HEK293 (cell line): ENCODE measurements at regions not wholly inside any gene's neighbourhood (a gene's known extent, or its start where the extent isn't known, plus 50 kb on each side); places are given as distances from the start of the nearest gene placed in this dataset.

Experiments used
- CTCF ChIA-PET: fragments of 350-600 bp; formaldehyde crosslinking; extraction: SDS; loops from one replicate; lab custom pipeline; 2021; ENCODE audit warnings: antibody characterized with exemption; lab: Yijun Ruan, JAX
- POLR2A ChIA-PET: fragments of 300-600 bp; formaldehyde crosslinking; extraction: SDS; loops from one replicate; lab custom pipeline; 2020; ENCODE audit warnings: antibody characterized with exemption, inconsistent platforms; lab: Yijun Ruan, JAX
- H3K27ac ChIP-seq: fragments of 200-500 bp; sonication (Bioruptor generic); 2 replicates; pipeline ENCODE4 v1.5.1; 2014; ENCODE audit warnings: low read depth, low read length, control low read depth, inconsistent platforms; ENCODE audit errors: extremely low read depth
- H3K36me3 ChIP-seq, 2 experiments: fragments of 200-500 bp in 1 of 2; sonication (Bioruptor generic) in 1 of 2; 1 replicate in 1 of 2; 2 replicates in 1 of 2; pipeline ENCODE4 v1.5.1; 2014 to 2017; ENCODE audit warnings: inconsistent platforms in 2 of 2, low read length in 2 of 2; ENCODE audit not compliant: control insufficient read depth in 2 of 2, insufficient read depth in 1 of 2
- H3K4me1 ChIP-seq: fragments of 200-500 bp; sonication (Bioruptor generic); 2 replicates; pipeline ENCODE4 v1.5.1; 2014; ENCODE audit warnings: mild to moderate bottlenecking, low read length, inconsistent platforms; ENCODE audit not compliant: control insufficient read depth, insufficient read depth
- H3K4me3 ChIP-seq: 2 replicates; pipeline ENCODE4 v1.5.1; 2011; ENCODE audit warnings: low read depth, mild to moderate bottlenecking, control low read depth, low read length, moderate library complexity
- H3K9me3 ChIP-seq: fragments of 200-500 bp; sonication (Bioruptor generic); 2 replicates; pipeline ENCODE4 v1.5.1; 2014; ENCODE audit warnings: low read depth, low read length, inconsistent platforms; ENCODE audit not compliant: control insufficient read depth, insufficient read depth
- FEZF1 ChIP-seq: fragments of 450-650 bp; formaldehyde crosslinking; IDR thresholded peaks from 2 replicates; pipeline ENCODE4 v1.5.1; 2016; ENCODE audit warnings: missing biosample characterization, missing genetic modification characterization
- MZF1 ChIP-seq: fragments of 450-650 bp; formaldehyde crosslinking; IDR thresholded peaks from 2 replicates; pipeline ENCODE4 v1.5.1; 2017; ENCODE audit warnings: missing biosample characterization, missing genetic modification characterization, borderline replicate concordance
- ZNF157 ChIP-seq: fragments of 450-650 bp; formaldehyde crosslinking; IDR thresholded peaks from 2 replicates; pipeline ENCODE4 v1.5.1; 2016; ENCODE audit warnings: missing biosample characterization, missing genetic modification characterization
- ZNF16 ChIP-seq: fragments of 450-650 bp; formaldehyde crosslinking; IDR thresholded peaks from 2 replicates; pipeline ENCODE4 v1.5.1; 2016; ENCODE audit warnings: low read depth, missing biosample characterization, missing genetic modification characterization
- ZNF19 ChIP-seq: fragments of 450-650 bp; formaldehyde crosslinking; IDR thresholded peaks from 2 replicates; pipeline ENCODE4; 2016; ENCODE audit warnings: missing biosample characterization, missing genetic modification characterization, low read depth
- ZNF221 ChIP-seq: fragments of 450-650 bp; formaldehyde crosslinking; IDR thresholded peaks from 2 replicates; pipeline ENCODE4 v1.5.1; 2017; ENCODE audit warnings: missing biosample characterization, missing genetic modification characterization, borderline replicate concordance
- ZNF23 ChIP-seq: fragments of 450-650 bp; formaldehyde crosslinking; IDR thresholded peaks from 2 replicates; pipeline ENCODE4 v1.5.1; 2016; ENCODE audit warnings: missing biosample characterization, missing genetic modification characterization, borderline replicate concordance
- ZNF335 ChIP-seq: fragments of 450-650 bp; formaldehyde crosslinking; conservative IDR thresholded peaks from 2 replicates; pipeline ENCODE4 v1.5.1; 2016; ENCODE audit warnings: missing biosample characterization, missing genetic modification characterization
- ZNF366 ChIP-seq: fragments of 450-650 bp; formaldehyde crosslinking; conservative IDR thresholded peaks from 2 replicates; pipeline ENCODE4 v1.5.1; 2016; ENCODE audit warnings: missing biosample characterization, missing genetic modification characterization
- ZNF423 ChIP-seq: fragments of 450-650 bp; formaldehyde crosslinking; IDR thresholded peaks from 2 replicates; pipeline ENCODE4 v1.5.1; 2016; ENCODE audit warnings: missing biosample characterization, missing genetic modification characterization
- ZNF426 ChIP-seq: fragments of 450-650 bp; formaldehyde crosslinking; IDR thresholded peaks from 2 replicates; pipeline ENCODE4 v1.5.1; 2017; ENCODE audit warnings: missing biosample characterization, missing genetic modification characterization, mild to moderate bottlenecking, inconsistent platforms, moderate library complexity
- ZNF585B ChIP-seq: fragments of 450-650 bp; formaldehyde crosslinking; IDR thresholded peaks from 2 replicates; pipeline ENCODE4 v1.5.1; 2016; ENCODE audit warnings: missing biosample characterization, missing genetic modification characterization
- ZNF596 ChIP-seq: fragments of 450-650 bp; IDR thresholded peaks from 2 replicates; pipeline ENCODE4 v1.5.0; 2018; ENCODE audit warnings: missing biosample characterization, mild to moderate bottlenecking, missing genetic modification characterization, moderate library complexity
- ZNF660 ChIP-seq: fragments of 450-650 bp; IDR thresholded peaks from 2 replicates; pipeline ENCODE4 v1.5.1; 2018; ENCODE audit warnings: missing biosample characterization, mild to moderate bottlenecking, missing genetic modification characterization
- ZNF677 ChIP-seq: fragments of 450-650 bp; IDR thresholded peaks from 2 replicates; pipeline ENCODE4 v1.5.0; 2018; ENCODE audit warnings: missing biosample characterization, mild to moderate bottlenecking, missing genetic modification characterization, moderate library complexity
- ZNF76 ChIP-seq: fragments of 450-650 bp; formaldehyde crosslinking; IDR thresholded peaks from 2 replicates; pipeline ENCODE4; 2016; ENCODE audit warnings: low read depth, missing biosample characterization, missing genetic modification characterization, borderline replicate concordance
- TF ChIP-seq, protein P1 (sequence below): fragments of 450-650 bp; formaldehyde crosslinking; IDR thresholded peaks from 2 replicates; pipeline ENCODE4 v1.5.1; 2017; ENCODE audit warnings: missing biosample characterization, missing genetic modification characterization
- TF ChIP-seq, protein P2 (sequence below): fragments of 450-650 bp; formaldehyde crosslinking; conservative IDR thresholded peaks from 2 replicates; pipeline ENCODE4 v1.5.1; 2016; ENCODE audit warnings: low read depth, missing biosample characterization, missing genetic modification characterization
- TF ChIP-seq, protein P3 (sequence below): fragments of 450-650 bp; formaldehyde crosslinking; IDR thresholded peaks from 2 replicates; pipeline ENCODE4 v1.5.1; 2016; ENCODE audit warnings: missing biosample characterization, missing genetic modification characterization
- TF ChIP-seq, protein P4 (sequence below): fragments of 450-650 bp; formaldehyde crosslinking; IDR thresholded peaks from 2 replicates; pipeline ENCODE4 v1.5.1; 2017; ENCODE audit warnings: missing biosample characterization, missing genetic modification characterization
- TF ChIP-seq, protein P5 (sequence below): fragments of 450-650 bp; formaldehyde crosslinking; optimal IDR thresholded peaks from 2 replicates; pipeline ENCODE3; 2016; ENCODE audit warnings: missing biosample characterization, mild to moderate bottlenecking, missing genetic modification characterization
- TF ChIP-seq, protein P6 (sequence below): fragments of 450-650 bp; formaldehyde crosslinking; IDR thresholded peaks from 2 replicates; pipeline ENCODE4 v1.5.1; 2016; ENCODE audit warnings: missing biosample characterization, missing genetic modification characterization, low read depth
- TF ChIP-seq, protein P7 (sequence below): fragments of 450-650 bp; formaldehyde crosslinking; IDR thresholded peaks from 2 replicates; pipeline ENCODE4 v1.5.1; 2016; ENCODE audit warnings: missing biosample characterization, missing genetic modification characterization

DNA sequence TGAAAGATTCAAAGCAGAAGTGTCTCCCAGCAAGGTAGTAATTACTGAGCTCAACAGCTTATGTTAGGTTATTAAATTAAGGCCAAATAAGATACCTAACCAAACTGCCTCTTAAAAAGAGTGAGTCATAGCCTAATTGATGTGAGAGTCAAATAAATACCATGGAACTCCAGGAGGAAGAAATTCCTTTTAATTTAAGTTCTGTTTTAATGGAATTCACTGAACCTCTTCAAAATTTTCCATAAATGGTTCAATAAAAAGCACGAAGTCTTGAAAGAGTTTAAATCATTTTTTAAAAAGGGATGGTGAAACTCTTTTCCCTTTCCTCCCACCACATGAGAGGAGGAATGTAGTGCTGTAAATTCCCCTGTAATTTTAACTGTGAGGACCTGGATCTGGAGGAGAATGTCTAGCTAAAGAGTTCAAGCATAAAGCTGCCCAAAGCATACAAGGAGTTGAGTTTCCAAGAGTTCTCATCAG is 180.8 kb upstream of the MMADHC start:
- no peaks in the 10 kb centered on the region for H3K36me3 ChIP-seq
- POLR2A ChIA-PET = interaction anchor here (0.8 to 1.2 kb wide), 2 partner anchors 717 to 718 kb away, joined by 3 to 4 read pairs; no protein-coding TSS in a partner anchor
- H3K27ac ChIP-seq = no peak overlapping the region; the same call in 1 of the 2 replicates
- no peak overlapping the region for H3K4me3 ChIP-seq
- H3K4me1 ChIP-seq = peaks cover 19% of the 10 kb centered on the region
- H3K9me3 ChIP-seq = no peaks in the 10 kb centered on the region
- CTCF ChIA-PET = interaction anchor here (0.7 to 1.5 kb wide), 3 partner anchors 52 to 1471 kb away, joined by 3 to 6 read pairs (median 3); no protein-coding TSS in a partner anchor
- TF ChIP-seq ZNF366 = peak; percentile 39
- no peak for TF ChIP-seq ZNF23
- TF ChIP-seq ZNF585B (tag by site-specific recombination) = no peak
- TF ChIP-seq, protein P1, sequence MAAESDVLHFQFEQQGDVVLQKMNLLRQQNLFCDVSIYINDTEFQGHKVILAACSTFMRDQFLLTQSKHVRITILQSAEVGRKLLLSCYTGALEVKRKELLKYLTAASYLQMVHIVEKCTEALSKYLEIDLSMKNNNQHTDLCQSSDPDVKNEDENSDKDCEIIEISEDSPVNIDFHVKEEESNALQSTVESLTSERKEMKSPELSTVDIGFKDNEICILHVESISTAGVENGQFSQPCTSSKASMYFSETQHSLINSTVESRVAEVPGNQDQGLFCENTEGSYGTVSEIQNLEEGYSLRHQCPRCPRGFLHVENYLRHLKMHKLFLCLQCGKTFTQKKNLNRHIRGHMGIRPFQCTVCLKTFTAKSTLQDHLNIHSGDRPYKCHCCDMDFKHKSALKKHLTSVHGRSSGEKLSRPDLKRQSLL = no peak
- TF ChIP-seq, protein P2, sequence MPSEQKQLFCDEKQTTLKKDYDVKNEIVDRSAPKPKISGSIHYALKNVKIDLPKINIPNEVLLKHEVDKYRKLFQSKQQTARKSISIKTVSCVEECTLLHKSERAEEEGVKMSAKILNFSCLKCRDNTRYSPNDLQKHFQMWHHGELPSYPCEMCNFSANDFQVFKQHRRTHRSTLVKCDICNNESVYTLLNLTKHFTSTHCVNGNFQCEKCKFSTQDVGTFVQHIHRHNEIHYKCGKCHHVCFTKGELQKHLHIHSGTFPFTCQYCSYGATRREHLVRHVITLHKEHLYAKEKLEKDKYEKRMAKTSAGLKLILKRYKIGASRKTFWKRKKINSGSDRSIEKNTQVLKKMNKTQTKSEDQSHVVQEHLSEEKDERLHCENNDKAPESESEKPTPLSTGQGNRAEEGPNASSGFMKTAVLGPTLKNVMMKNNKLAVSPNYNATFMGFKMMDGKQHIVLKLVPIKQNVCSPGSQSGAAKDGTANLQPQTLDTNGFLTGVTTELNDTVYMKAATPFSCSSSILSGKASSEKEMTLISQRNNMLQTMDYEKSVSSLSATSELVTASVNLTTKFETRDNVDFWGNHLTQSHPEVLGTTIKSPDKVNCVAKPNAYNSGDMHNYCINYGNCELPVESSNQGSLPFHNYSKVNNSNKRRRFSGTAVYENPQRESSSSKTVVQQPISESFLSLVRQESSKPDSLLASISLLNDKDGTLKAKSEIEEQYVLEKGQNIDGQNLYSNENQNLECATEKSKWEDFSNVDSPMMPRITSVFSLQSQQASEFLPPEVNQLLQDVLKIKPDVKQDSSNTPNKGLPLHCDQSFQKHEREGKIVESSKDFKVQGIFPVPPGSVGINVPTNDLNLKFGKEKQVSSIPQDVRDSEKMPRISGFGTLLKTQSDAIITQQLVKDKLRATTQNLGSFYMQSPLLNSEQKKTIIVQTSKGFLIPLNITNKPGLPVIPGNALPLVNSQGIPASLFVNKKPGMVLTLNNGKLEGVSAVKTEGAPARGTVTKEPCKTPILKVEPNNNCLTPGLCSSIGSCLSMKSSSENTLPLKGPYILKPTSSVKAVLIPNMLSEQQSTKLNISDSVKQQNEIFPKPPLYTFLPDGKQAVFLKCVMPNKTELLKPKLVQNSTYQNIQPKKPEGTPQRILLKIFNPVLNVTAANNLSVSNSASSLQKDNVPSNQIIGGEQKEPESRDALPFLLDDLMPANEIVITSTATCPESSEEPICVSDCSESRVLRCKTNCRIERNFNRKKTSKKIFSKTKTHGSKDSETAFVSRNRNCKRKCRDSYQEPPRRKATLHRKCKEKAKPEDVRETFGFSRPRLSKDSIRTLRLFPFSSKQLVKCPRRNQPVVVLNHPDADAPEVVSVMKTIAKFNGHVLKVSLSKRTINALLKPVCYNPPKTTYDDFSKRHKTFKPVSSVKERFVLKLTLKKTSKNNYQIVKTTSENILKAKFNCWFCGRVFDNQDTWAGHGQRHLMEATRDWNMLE = no peak
- TF ChIP-seq ZNF596 (tag by site-specific recombination) = no peak
- no peak for TF ChIP-seq ZNF19 (tag by site-specific recombination)
- TF ChIP-seq ZNF76 (tag by site-specific recombination) = no peak
- no peak for TF ChIP-seq ZNF16 (tag by site-specific recombination)
- TF ChIP-seq ZNF423 (tag by site-specific recombination) = no peak
- TF ChIP-seq ZNF221 (tag by site-specific recombination) = no peak
- TF ChIP-seq, protein P3, sequence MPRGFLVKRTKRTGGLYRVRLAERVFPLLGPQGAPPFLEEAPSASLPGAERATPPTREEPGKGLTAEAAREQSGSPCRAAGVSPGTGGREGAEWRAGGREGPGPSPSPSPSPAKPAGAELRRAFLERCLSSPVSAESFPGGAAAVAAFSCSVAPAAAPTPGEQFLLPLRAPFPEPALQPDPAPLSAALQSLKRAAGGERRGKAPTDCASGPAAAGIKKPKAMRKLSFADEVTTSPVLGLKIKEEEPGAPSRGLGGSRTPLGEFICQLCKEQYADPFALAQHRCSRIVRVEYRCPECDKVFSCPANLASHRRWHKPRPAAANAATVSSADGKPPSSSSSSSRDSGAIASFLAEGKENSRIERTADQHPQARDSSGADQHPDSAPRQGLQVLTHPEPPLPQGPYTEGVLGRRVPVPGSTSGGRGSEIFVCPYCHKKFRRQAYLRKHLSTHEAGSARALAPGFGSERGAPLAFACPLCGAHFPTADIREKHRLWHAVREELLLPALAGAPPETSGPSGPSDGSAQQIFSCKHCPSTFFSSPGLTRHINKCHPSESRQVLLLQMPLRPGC (tag by site-specific recombination) = peak; percentile 66
- TF ChIP-seq, protein P4, sequence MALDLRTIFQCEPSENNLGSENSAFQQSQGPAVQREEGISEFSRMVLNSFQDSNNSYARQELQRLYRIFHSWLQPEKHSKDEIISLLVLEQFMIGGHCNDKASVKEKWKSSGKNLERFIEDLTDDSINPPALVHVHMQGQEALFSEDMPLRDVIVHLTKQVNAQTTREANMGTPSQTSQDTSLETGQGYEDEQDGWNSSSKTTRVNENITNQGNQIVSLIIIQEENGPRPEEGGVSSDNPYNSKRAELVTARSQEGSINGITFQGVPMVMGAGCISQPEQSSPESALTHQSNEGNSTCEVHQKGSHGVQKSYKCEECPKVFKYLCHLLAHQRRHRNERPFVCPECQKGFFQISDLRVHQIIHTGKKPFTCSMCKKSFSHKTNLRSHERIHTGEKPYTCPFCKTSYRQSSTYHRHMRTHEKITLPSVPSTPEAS (tag by site-specific recombination) = no peak
- TF ChIP-seq, protein P5, sequence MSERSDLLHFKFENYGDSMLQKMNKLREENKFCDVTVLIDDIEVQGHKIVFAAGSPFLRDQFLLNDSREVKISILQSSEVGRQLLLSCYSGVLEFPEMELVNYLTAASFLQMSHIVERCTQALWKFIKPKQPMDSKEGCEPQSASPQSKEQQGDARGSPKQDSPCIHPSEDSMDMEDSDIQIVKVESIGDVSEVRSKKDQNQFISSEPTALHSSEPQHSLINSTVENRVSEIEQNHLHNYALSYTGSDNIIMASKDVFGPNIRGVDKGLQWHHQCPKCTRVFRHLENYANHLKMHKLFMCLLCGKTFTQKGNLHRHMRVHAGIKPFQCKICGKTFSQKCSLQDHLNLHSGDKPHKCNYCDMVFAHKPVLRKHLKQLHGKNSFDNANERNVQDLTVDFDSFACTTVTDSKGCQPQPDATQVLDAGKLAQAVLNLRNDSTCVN (tag by site-specific recombination) = no peak
- TF ChIP-seq ZNF335 (tag by site-specific recombination) = no peak
- no peak for TF ChIP-seq ZNF426 (tag by site-specific recombination)
- TF ChIP-seq FEZF1 (tag by site-specific recombination) = peak; percentile 32; the same call in 1 of the 2 replicates
- TF ChIP-seq MZF1 (tag by site-specific recombination) = no peak
- TF ChIP-seq, protein P6, sequence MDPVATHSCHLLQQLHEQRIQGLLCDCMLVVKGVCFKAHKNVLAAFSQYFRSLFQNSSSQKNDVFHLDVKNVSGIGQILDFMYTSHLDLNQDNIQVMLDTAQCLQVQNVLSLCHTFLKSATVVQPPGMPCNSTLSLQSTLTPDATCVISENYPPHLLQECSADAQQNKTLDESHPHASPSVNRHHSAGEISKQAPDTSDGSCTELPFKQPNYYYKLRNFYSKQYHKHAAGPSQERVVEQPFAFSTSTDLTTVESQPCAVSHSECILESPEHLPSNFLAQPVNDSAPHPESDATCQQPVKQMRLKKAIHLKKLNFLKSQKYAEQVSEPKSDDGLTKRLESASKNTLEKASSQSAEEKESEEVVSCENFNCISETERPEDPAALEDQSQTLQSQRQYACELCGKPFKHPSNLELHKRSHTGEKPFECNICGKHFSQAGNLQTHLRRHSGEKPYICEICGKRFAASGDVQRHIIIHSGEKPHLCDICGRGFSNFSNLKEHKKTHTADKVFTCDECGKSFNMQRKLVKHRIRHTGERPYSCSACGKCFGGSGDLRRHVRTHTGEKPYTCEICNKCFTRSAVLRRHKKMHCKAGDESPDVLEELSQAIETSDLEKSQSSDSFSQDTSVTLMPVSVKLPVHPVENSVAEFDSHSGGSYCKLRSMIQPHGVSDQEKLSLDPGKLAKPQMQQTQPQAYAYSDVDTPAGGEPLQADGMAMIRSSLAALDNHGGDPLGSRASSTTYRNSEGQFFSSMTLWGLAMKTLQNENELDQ (tag by site-specific recombination) = no peak
- no peak for TF ChIP-seq ZNF677 (tag by site-specific recombination)
- TF ChIP-seq, protein P7, sequence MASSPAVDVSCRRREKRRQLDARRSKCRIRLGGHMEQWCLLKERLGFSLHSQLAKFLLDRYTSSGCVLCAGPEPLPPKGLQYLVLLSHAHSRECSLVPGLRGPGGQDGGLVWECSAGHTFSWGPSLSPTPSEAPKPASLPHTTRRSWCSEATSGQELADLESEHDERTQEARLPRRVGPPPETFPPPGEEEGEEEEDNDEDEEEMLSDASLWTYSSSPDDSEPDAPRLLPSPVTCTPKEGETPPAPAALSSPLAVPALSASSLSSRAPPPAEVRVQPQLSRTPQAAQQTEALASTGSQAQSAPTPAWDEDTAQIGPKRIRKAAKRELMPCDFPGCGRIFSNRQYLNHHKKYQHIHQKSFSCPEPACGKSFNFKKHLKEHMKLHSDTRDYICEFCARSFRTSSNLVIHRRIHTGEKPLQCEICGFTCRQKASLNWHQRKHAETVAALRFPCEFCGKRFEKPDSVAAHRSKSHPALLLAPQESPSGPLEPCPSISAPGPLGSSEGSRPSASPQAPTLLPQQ (tag by site-specific recombination) = no peak
- no peak for TF ChIP-seq ZNF660 (tag by site-specific recombination)
- no peak for TF ChIP-seq ZNF157 (tag by site-specific recombination)
